Fibroblast of lung (primary cell): ENCODE measurements at regions not wholly inside any gene's neighbourhood (a gene's known extent, or its start where the extent isn't known, plus 50 kb on each side); places are given as distances from the start of the nearest gene placed in this dataset.
A peak's percentile ranks its signal among the peaks of the same experiment; 100 is the strongest.

Experiments used
- DNase-seq, 2 donors: peaks; one replicate each; pipeline versions ENCODE4 v3.0.0 to v3.0.0-alpha.2; 2010; ENCODE audit warnings: low read depth in 2 of 2
- H2AFZ ChIP-seq: 2 replicates; pipeline ENCODE4 v1.5.1; 2012; ENCODE audit warnings: low read length, control low read depth, inconsistent platforms
- H3K27ac ChIP-seq: 2 replicates; pipeline ENCODE4 v1.5.1; 2011; ENCODE audit warnings: low read length, control low read depth; ENCODE audit not compliant: insufficient read depth
- H3K27me3 ChIP-seq: 2 replicates; pipeline ENCODE4 v1.5.1; 2011; ENCODE audit warnings: mild to moderate bottlenecking, low read length; ENCODE audit not compliant: control insufficient read depth, insufficient read depth
- H3K36me3 ChIP-seq: 2 replicates; pipeline ENCODE4 v1.5.1; 2011; ENCODE audit warnings: low read length; ENCODE audit not compliant: control insufficient read depth, insufficient read depth
- H3K4me1 ChIP-seq: 2 replicates; pipeline ENCODE4 v1.5.1; 2011; ENCODE audit warnings: low read length; ENCODE audit not compliant: control insufficient read depth, insufficient read depth; ENCODE audit errors: extremely low read depth
- H3K4me2 ChIP-seq: 2 replicates; pipeline ENCODE4 v1.5.1; 2011; ENCODE audit warnings: low read length, control low read depth; ENCODE audit not compliant: insufficient read depth; ENCODE audit errors: extremely low read depth
- H3K4me3 ChIP-seq, 4 experiments: fragments of 200-600 bp in 1 of 4; sonication (generic) in 1 of 4; replicated peaks in 1 of 4; 2 replicates each; pipeline ENCODE4 v1.5.1; 2011 to 2016; ENCODE audit warnings: low read length in 4 of 4, low read depth in 3 of 4, mild to moderate bottlenecking in 3 of 4, control low read depth in 2 of 4, inconsistent platforms in 1 of 4, mixed read lengths in 1 of 4; ENCODE audit not compliant: insufficient read depth in 1 of 4; ENCODE audit errors: control extremely low read depth in 1 of 4
- H3K79me2 ChIP-seq: 2 replicates; pipeline ENCODE4 v1.5.1; 2012; ENCODE audit warnings: mild to moderate bottlenecking, low read length, inconsistent platforms; ENCODE audit not compliant: control insufficient read depth, insufficient read depth
- H3K9ac ChIP-seq: 2 replicates; pipeline ENCODE4 v1.5.1; 2011; ENCODE audit warnings: mild to moderate bottlenecking, low read length, control low read depth; ENCODE audit not compliant: insufficient read depth
- H3K9me3 ChIP-seq: 2 replicates; pipeline ENCODE4 v1.5.1; 2012; ENCODE audit warnings: low read depth, low read length; ENCODE audit not compliant: control insufficient read depth, insufficient read depth
- H4K20me1 ChIP-seq: 2 replicates; pipeline ENCODE4 v1.5.1; 2011; ENCODE audit warnings: low read length; ENCODE audit not compliant: control insufficient read depth, insufficient read depth; ENCODE audit errors: extremely low read depth
- EZH2 ChIP-seq: IDR thresholded peaks from 2 replicates; pipeline ENCODE4 v1.5.1; 2012; ENCODE audit warnings: low read length, control low read depth, mild to moderate bottlenecking; ENCODE audit errors: missing control alignments
- TF ChIP-seq, protein P1 (sequence below), 2 donors: IDR thresholded peaks in 1 of 2; conservative IDR thresholded peaks in 1 of 2; 1 replicate in 1 of 2; 2 replicates in 1 of 2; pipeline ENCODE4 v1.5.1; 2011 to 2012; ENCODE audit warnings: low read length in 2 of 2, control low read depth in 1 of 2, inconsistent platforms in 1 of 2, low read depth in 1 of 2, mild to moderate bottlenecking in 1 of 2

DNA sequence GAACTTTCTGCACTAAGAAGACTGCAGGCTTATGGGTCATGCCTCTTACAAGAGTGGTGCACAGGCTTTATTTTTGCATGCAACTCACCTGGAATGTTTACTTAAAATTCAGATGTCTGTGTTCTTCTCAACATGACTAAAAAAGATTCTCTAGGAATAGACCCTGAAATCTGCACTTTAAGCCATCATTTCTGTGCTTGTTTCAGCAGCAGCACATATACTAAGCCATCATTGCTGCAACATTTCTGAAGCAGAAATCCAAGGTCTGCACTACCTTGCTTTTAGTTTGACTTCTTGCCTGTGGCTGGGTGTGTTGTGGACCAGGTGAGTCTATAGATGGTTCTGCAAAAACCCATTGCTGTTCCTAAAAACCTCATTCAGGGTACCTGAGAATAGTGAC, 156.8 kb downstream of the CEP120 start:
- H3K27me3 ChIP-seq, result no peaks in the 10 kb centered on the region
- no peaks in the 10 kb centered on the region for H3K36me3 ChIP-seq
- H3K9me3 ChIP-seq, result no peaks in the 10 kb centered on the region
- H3K4me1 ChIP-seq, result no peaks in the 10 kb centered on the region
- no peak overlapping the region for H3K4me3 ChIP-seq
- H2AFZ ChIP-seq, result no peak overlapping the region
- TF ChIP-seq EZH2, result no peak
- TF ChIP-seq, protein P1, sequence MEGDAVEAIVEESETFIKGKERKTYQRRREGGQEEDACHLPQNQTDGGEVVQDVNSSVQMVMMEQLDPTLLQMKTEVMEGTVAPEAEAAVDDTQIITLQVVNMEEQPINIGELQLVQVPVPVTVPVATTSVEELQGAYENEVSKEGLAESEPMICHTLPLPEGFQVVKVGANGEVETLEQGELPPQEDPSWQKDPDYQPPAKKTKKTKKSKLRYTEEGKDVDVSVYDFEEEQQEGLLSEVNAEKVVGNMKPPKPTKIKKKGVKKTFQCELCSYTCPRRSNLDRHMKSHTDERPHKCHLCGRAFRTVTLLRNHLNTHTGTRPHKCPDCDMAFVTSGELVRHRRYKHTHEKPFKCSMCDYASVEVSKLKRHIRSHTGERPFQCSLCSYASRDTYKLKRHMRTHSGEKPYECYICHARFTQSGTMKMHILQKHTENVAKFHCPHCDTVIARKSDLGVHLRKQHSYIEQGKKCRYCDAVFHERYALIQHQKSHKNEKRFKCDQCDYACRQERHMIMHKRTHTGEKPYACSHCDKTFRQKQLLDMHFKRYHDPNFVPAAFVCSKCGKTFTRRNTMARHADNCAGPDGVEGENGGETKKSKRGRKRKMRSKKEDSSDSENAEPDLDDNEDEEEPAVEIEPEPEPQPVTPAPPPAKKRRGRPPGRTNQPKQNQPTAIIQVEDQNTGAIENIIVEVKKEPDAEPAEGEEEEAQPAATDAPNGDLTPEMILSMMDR (conservative IDR thresholded peaks at IDR 0.05 in 1 of 2, IDR thresholded peaks at IDR 0.05 in 1 of 2; ENCODE audit: low read depth in 1 of 2, low read length in 2 of 2), result no peak
- no peak for DNase-seq
- no peaks in the 10 kb centered on the region for H3K79me2 ChIP-seq
- H3K27ac ChIP-seq, result no peak overlapping the region
- H3K4me2 ChIP-seq, result no peak overlapping the region
- no peak overlapping the region for H3K9ac ChIP-seq
- H4K20me1 ChIP-seq, result no peaks in the 10 kb centered on the region

- Histone ChIP-seq H3K9me3 (no peaks in the 10 kb centered on the region), H3K4me2 (no peak overlapping the region), H3K79me2 (no peaks in the 10 kb centered on the region), H3K36me3 (no peaks in the 10 kb centered on the region), H3K27me3 (no peaks in the 10 kb centered on the region), H3K4me1 (no peaks in the 10 kb centered on the region), H3K4me3 (no peak overlapping the region), H2AFZ (no peak overlapping the region), H3K27ac (no peak overlapping the region), H3K9ac (no peak overlapping the region), H4K20me1 (no peaks in the 10 kb centered on the region)
- TF ChIP-seq, protein P1 (conservative IDR thresholded peaks at IDR 0.05 in 1 of 2, IDR thresholded peaks at IDR 0.05 in 1 of 2; ENCODE audit: low read depth in 1 of 2, low read length in 2 of 2), result no peak
- no peak for TF ChIP-seq EZH2
- peak in 1 of 2 donors; percentile 63 for DNase-seq
These were observed 157.7 kb downstream of the CEP120 start for GRCh38 chr5:123265551-123265950.

GRCh38 chr5:123264394-123264793, 158.8 kb downstream of the CEP120 start:
- Histone ChIP-seq H4K20me1 (no peaks in the 10 kb centered on the region), H3K9ac (no peak overlapping the region), H3K79me2 (no peaks in the 10 kb centered on the region), H3K4me3 (no peak overlapping the region), H3K4me1 (no peaks in the 10 kb centered on the region), H3K36me3 (no peaks in the 10 kb centered on the region), H3K4me2 (no peak overlapping the region), H2AFZ (no peak overlapping the region), H3K27ac (no peak overlapping the region), H3K27me3 (no peaks in the 10 kb centered on the region), H3K9me3 (no peaks in the 10 kb centered on the region)
- TF ChIP-seq EZH2, result no peak
- TF ChIP-seq, protein P1 (conservative IDR thresholded peaks at IDR 0.05 in 1 of 2, IDR thresholded peaks at IDR 0.05 in 1 of 2; ENCODE audit: low read depth in 1 of 2, low read length in 2 of 2), result no peak
- DNase-seq, result no peak
